ENCODE measurements at regions not wholly inside any gene's neighbourhood (a gene's known extent, or its start where the extent isn't known, plus 50 kb on each side); places are given as distances from the start of the nearest gene placed in this dataset.

GRCh38 chr2:12070153-12070552 lies 323.7 kb downstream of the LPIN1 start:
- H3K36me3 ChIP-seq (ENCODE audit: control insufficient read depth in 4 of 4, insufficient read depth in 4 of 4, low read length in 3 of 4): no peaks in the 10 kb centered on the region
- H3K27me3 ChIP-seq (replicated peaks in 2 of 5; ENCODE audit: control insufficient read depth in 4 of 5, insufficient read depth in 5 of 5, low read length in 4 of 5): no peaks in the 10 kb centered on the region
- DNase-seq: no peak
- H3K9me3 ChIP-seq (ENCODE audit: control extremely low read depth in 1 of 5, control insufficient read depth in 4 of 5, insufficient read depth in 2 of 5, low read depth in 1 of 5, low read length in 4 of 5): no peaks in the 10 kb centered on the region
- H3K4me3 ChIP-seq (ENCODE audit: control insufficient read depth in 1 of 7, extremely low read depth in 1 of 7, insufficient read depth in 4 of 7, low read depth in 2 of 7, low read length in 6 of 7): no peak overlapping the region
- peaks cover 7 to 33% (median 20%) of the 10 kb centered on the region in 4 experiments for H3K4me1 ChIP-seq (ENCODE audit: control extremely low read depth in 1 of 4, control insufficient read depth in 4 of 4, insufficient read depth in 4 of 4, low read length in 3 of 4)
- no peak overlapping the region for H3K27ac ChIP-seq (ENCODE audit: insufficient read depth in 1 of 2, low read depth in 1 of 2, low read length in 2 of 2, poor library complexity in 1 of 2, severe bottlenecking in 2 of 2)
- ChIA-PET POLR2A (no interaction called here), CTCF (interaction anchor here (2.2 kb wide), 1 partner anchor 12 kb away, joined by 5 read pairs; no protein-coding TSS in a partner anchor)
- WGBS (ENCODE audit: insufficient coverage): 33% methylated on average over 2 of the region's 2 CpGs

- Histone ChIP-seq H3K4me3 (ENCODE audit: control insufficient read depth in 1 of 7, extremely low read depth in 1 of 7, insufficient read depth in 4 of 7, low read depth in 2 of 7, low read length in 6 of 7) (no peak overlapping the region), H3K9me3 (ENCODE audit: control extremely low read depth in 1 of 5, control insufficient read depth in 4 of 5, insufficient read depth in 2 of 5, low read depth in 1 of 5, low read length in 4 of 5) (no peaks in the 10 kb centered on the region), H3K27ac (ENCODE audit: insufficient read depth in 1 of 2, low read depth in 1 of 2, low read length in 2 of 2, poor library complexity in 1 of 2, severe bottlenecking in 2 of 2) (no peak overlapping the region), H3K27me3 (replicated peaks in 2 of 5; ENCODE audit: control insufficient read depth in 4 of 5, insufficient read depth in 5 of 5, low read length in 4 of 5) (no peaks in the 10 kb centered on the region), H3K36me3 (ENCODE audit: control insufficient read depth in 4 of 4, insufficient read depth in 4 of 4, low read length in 3 of 4) (no peaks in the 10 kb centered on the region), H3K4me1 (ENCODE audit: control extremely low read depth in 1 of 4, control insufficient read depth in 4 of 4, insufficient read depth in 4 of 4, low read length in 3 of 4) (peaks cover 7 to 33% (median 20%) of the 10 kb centered on the region in 4 experiments)
- no peak for DNase-seq
- CTCF ChIA-PET: interaction anchor here (2.2 kb wide), 1 partner anchor 12 kb away, joined by 5 read pairs; no protein-coding TSS in a partner anchor
- POLR2A ChIA-PET: no interaction called here
- WGBS (ENCODE audit: insufficient coverage): 100% methylated on average over 3 of the region's 4 CpGs
These were observed 324.1 kb downstream of the LPIN1 start for GRCh38 chr2:12070581-12070980.

GRCh38 chr2:12071318-12071717 lies 324.9 kb downstream of the LPIN1 start:
- Histone ChIP-seq H3K4me1 (ENCODE audit: control extremely low read depth in 1 of 4, control insufficient read depth in 4 of 4, insufficient read depth in 4 of 4, low read length in 3 of 4) (peaks cover 7 to 33% (median 20%) of the 10 kb centered on the region in 4 experiments), H3K27me3 (replicated peaks in 2 of 5; ENCODE audit: control insufficient read depth in 4 of 5, insufficient read depth in 5 of 5, low read length in 4 of 5) (no peaks in the 10 kb centered on the region), H3K4me3 (ENCODE audit: control insufficient read depth in 1 of 7, extremely low read depth in 1 of 7, insufficient read depth in 4 of 7, low read depth in 2 of 7, low read length in 6 of 7) (no peak overlapping the region), H3K27ac (ENCODE audit: insufficient read depth in 1 of 2, low read depth in 1 of 2, low read length in 2 of 2, poor library complexity in 1 of 2, severe bottlenecking in 2 of 2) (no peak overlapping the region), H3K9me3 (ENCODE audit: control extremely low read depth in 1 of 5, control insufficient read depth in 4 of 5, insufficient read depth in 2 of 5, low read depth in 1 of 5, low read length in 4 of 5) (no peaks in the 10 kb centered on the region), H3K36me3 (ENCODE audit: control insufficient read depth in 4 of 4, insufficient read depth in 4 of 4, low read length in 3 of 4) (no peaks in the 10 kb centered on the region)
- POLR2A ChIA-PET: interaction anchor here (0.6 kb wide), 1 partner anchor 297 kb away, joined by 3 read pairs; no protein-coding TSS in a partner anchor
- DNase-seq: peak; percentile 23 to 79 (median 75)
- CTCF ChIA-PET: interaction anchor here (1.5 to 2.2 kb wide), 2 partner anchors 13 to 16 kb away, joined by 3 to 5 read pairs; no protein-coding TSS in a partner anchor

GRCh38 chr2:12073217-12073852 lies 326.9 kb downstream of the LPIN1 start:
- 93% methylated on average over 4 of the region's 6 CpGs for WGBS (ENCODE audit: insufficient coverage)
- CTCF ChIA-PET: interaction anchor here (0.8 kb wide), 1 partner anchor 93 kb away, joined by 3 read pairs; no protein-coding TSS in a partner anchor
- H3K27me3 ChIP-seq (replicated peaks in 2 of 5; ENCODE audit: control insufficient read depth in 4 of 5, insufficient read depth in 5 of 5, low read length in 4 of 5): no peaks in the 10 kb centered on the region
- H3K27ac ChIP-seq (ENCODE audit: insufficient read depth in 1 of 2, low read depth in 1 of 2, low read length in 2 of 2, poor library complexity in 1 of 2, severe bottlenecking in 2 of 2): no peak overlapping the region
- no peaks in the 10 kb centered on the region for H3K9me3 ChIP-seq (ENCODE audit: control extremely low read depth in 1 of 5, control insufficient read depth in 4 of 5, insufficient read depth in 2 of 5, low read depth in 1 of 5, low read length in 4 of 5)
- H3K4me3 ChIP-seq (ENCODE audit: control insufficient read depth in 1 of 7, extremely low read depth in 1 of 7, insufficient read depth in 4 of 7, low read depth in 2 of 7, low read length in 6 of 7): no peak overlapping the region
- POLR2A ChIA-PET: no interaction called here
- H3K36me3 ChIP-seq (ENCODE audit: control insufficient read depth in 4 of 4, insufficient read depth in 4 of 4, low read length in 3 of 4): no peaks in the 10 kb centered on the region
- DNase-seq: no peak
- H3K4me1 ChIP-seq (ENCODE audit: control extremely low read depth in 1 of 4, control insufficient read depth in 4 of 4, insufficient read depth in 4 of 4, low read length in 3 of 4): peaks cover 7 to 29% (median 19%) of the 10 kb centered on the region in 4 experiments

GRCh38 chr2:12074126-12074844 lies 327.9 kb downstream of the LPIN1 start:
- DNase-seq: peak; percentile 50 to 90 (median 87)
- Histone ChIP-seq H3K4me1 (ENCODE audit: control extremely low read depth in 1 of 4, control insufficient read depth in 4 of 4, insufficient read depth in 4 of 4, low read length in 3 of 4) (peaks cover 7 to 29% (median 19%) of the 10 kb centered on the region in 4 experiments), H3K36me3 (ENCODE audit: control insufficient read depth in 4 of 4, insufficient read depth in 4 of 4, low read length in 3 of 4) (no peaks in the 10 kb centered on the region), H3K27me3 (replicated peaks in 2 of 5; ENCODE audit: control insufficient read depth in 4 of 5, insufficient read depth in 5 of 5, low read length in 4 of 5) (no peaks in the 10 kb centered on the region), H3K27ac (ENCODE audit: insufficient read depth in 1 of 2, low read depth in 1 of 2, low read length in 2 of 2, poor library complexity in 1 of 2, severe bottlenecking in 2 of 2) (no peak overlapping the region), H3K4me3 (ENCODE audit: control insufficient read depth in 1 of 7, extremely low read depth in 1 of 7, insufficient read depth in 4 of 7, low read depth in 2 of 7, low read length in 6 of 7) (no peak overlapping the region), H3K9me3 (ENCODE audit: control extremely low read depth in 1 of 5, control insufficient read depth in 4 of 5, insufficient read depth in 2 of 5, low read depth in 1 of 5, low read length in 4 of 5) (no peaks in the 10 kb centered on the region)
- CTCF ChIA-PET: no interaction called here
- WGBS (ENCODE audit: insufficient coverage): 38% methylated on average over 7 of the region's 7 CpGs
- POLR2A ChIA-PET: interaction anchor here (0.7 kb wide), 1 partner anchor 62 kb away, joined by 3 read pairs; no protein-coding TSS in a partner anchor

GRCh38 chr2:12074845-12075217 lies 328.4 kb downstream of the LPIN1 start:
- WGBS (ENCODE audit: insufficient coverage): 82% methylated on average over 2 of the region's 2 CpGs
- Histone ChIP-seq H3K27ac (ENCODE audit: insufficient read depth in 1 of 2, low read depth in 1 of 2, low read length in 2 of 2, poor library complexity in 1 of 2, severe bottlenecking in 2 of 2) (no peak overlapping the region), H3K4me1 (ENCODE audit: control extremely low read depth in 1 of 4, control insufficient read depth in 4 of 4, insufficient read depth in 4 of 4, low read length in 3 of 4) (peaks cover 7 to 28% (median 18%) of the 10 kb centered on the region in 4 experiments), H3K4me3 (ENCODE audit: control insufficient read depth in 1 of 7, extremely low read depth in 1 of 7, insufficient read depth in 4 of 7, low read depth in 2 of 7, low read length in 6 of 7) (no peak overlapping the region), H3K36me3 (ENCODE audit: control insufficient read depth in 4 of 4, insufficient read depth in 4 of 4, low read length in 3 of 4) (no peaks in the 10 kb centered on the region), H3K27me3 (replicated peaks in 2 of 5; ENCODE audit: control insufficient read depth in 4 of 5, insufficient read depth in 5 of 5, low read length in 4 of 5) (no peaks in the 10 kb centered on the region), H3K9me3 (ENCODE audit: control extremely low read depth in 1 of 5, control insufficient read depth in 4 of 5, insufficient read depth in 2 of 5, low read depth in 1 of 5, low read length in 4 of 5) (no peaks in the 10 kb centered on the region)
- POLR2A ChIA-PET: no interaction called here
- CTCF ChIA-PET: no interaction called here
- no peak for DNase-seq

GRCh38 chr2:12075603-12076002 lies 329.2 kb downstream of the LPIN1 start:
- H3K27ac ChIP-seq (ENCODE audit: insufficient read depth in 1 of 2, low read depth in 1 of 2, low read length in 2 of 2, poor library complexity in 1 of 2, severe bottlenecking in 2 of 2): no peak overlapping the region
- no peaks in the 10 kb centered on the region for H3K36me3 ChIP-seq (ENCODE audit: control insufficient read depth in 4 of 4, insufficient read depth in 4 of 4, low read length in 3 of 4)
- H3K4me1 ChIP-seq (ENCODE audit: control extremely low read depth in 1 of 4, control insufficient read depth in 4 of 4, insufficient read depth in 4 of 4, low read length in 3 of 4): peaks cover 2 to 22% (median 14%) of the 10 kb centered on the region in 4 experiments
- H3K27me3 ChIP-seq (replicated peaks in 2 of 5; ENCODE audit: control insufficient read depth in 4 of 5, insufficient read depth in 5 of 5, low read length in 4 of 5): no peaks in the 10 kb centered on the region
- DNase-seq: no peak
- H3K4me3 ChIP-seq (ENCODE audit: control insufficient read depth in 1 of 7, extremely low read depth in 1 of 7, insufficient read depth in 4 of 7, low read depth in 2 of 7, low read length in 6 of 7): no peak overlapping the region
- ChIA-PET CTCF (no interaction called here), POLR2A (no interaction called here)
- H3K9me3 ChIP-seq (ENCODE audit: control extremely low read depth in 1 of 5, control insufficient read depth in 4 of 5, insufficient read depth in 2 of 5, low read depth in 1 of 5, low read length in 4 of 5): no peaks in the 10 kb centered on the region
- no CpG with 5 or more reads among the region's 3 CpGs for WGBS (ENCODE audit: insufficient coverage)

Data from common myeloid progenitor, CD34-positive (primary cell).